IMR-90 (cell line): ENCODE measurements at regions not wholly inside any gene's neighbourhood (a gene's known extent, or its start where the extent isn't known, plus 50 kb on each side); places are given as distances from the start of the nearest gene placed in this dataset.

Experiments
- ATAC-seq: fragments of 200-7000 bp; cut with Tn5 transposase; 2 replicates; pipeline ENCODE4 v1.9.1; 2020; ENCODE audit warnings: low read depth, mild to moderate bottlenecking, moderate library complexity
- BruUV-seq: library from RNA; stranded (reverse); fragments of 400-500 nt; replicated peaks from 2 replicates; lab custom pipeline; 2021; lab: Mats Ljungman, UMichigan
- CTCF ChIA-PET: fragments of 300-600 bp; formaldehyde crosslinking; extraction: SDS; loops from one replicate; lab custom pipeline; 2021; ENCODE audit warnings: antibody characterized with exemption; lab: Yijun Ruan, JAX
- POLR2A ChIA-PET: fragments of 300-600 bp; sonication (Branson Sonifier 250); formaldehyde crosslinking; loops from one replicate; lab custom pipeline; 2022; ENCODE audit warnings: antibody characterized with exemption; ENCODE audit not compliant: unreplicated experiment; lab: Charles Lee
- DNase-seq: peaks from one replicate; pipeline ENCODE4 v3.0.0; 2013
- H2AFZ ChIP-seq: replicated peaks from 2 replicates; pipeline ENCODE3; 2013; ENCODE audit warnings: low read length, mild to moderate bottlenecking; ENCODE audit not compliant: poor library complexity
- H2AK5ac ChIP-seq: 2 replicates; pipeline ENCODE4 v1.6.1; 2013; ENCODE audit warnings: low read depth, low read length, inconsistent platforms
- H2AK9ac ChIP-seq: replicated peaks from 2 replicates; pipeline ENCODE3; 2013; ENCODE audit warnings: mild to moderate bottlenecking, low read depth, low read length, moderate library complexity; ENCODE audit not compliant: poor library complexity
- H2BK120ac ChIP-seq: 2 replicates; pipeline ENCODE4 v1.6.1; 2013; ENCODE audit warnings: low read depth, low read length, inconsistent platforms
- H2BK15ac ChIP-seq: 3 replicates; pipeline ENCODE4 v1.6.1; 2013; ENCODE audit warnings: low read depth, low read length, inconsistent platforms
- H2BK20ac ChIP-seq: 2 replicates; pipeline ENCODE4 v1.6.1; 2013; ENCODE audit warnings: low read depth, mild to moderate bottlenecking, inconsistent platforms, low read length, moderate library complexity
- H2BK5ac ChIP-seq: 2 replicates; pipeline ENCODE4 v1.6.1; 2013; ENCODE audit warnings: mild to moderate bottlenecking, low read depth, low read length, inconsistent platforms; ENCODE audit not compliant: poor library complexity, severe bottlenecking
- H3K14ac ChIP-seq: replicated peaks from 2 replicates; pipeline ENCODE4 v1.6.1; 2013; ENCODE audit warnings: low read depth, low read length, inconsistent platforms
- H3K18ac ChIP-seq: 2 replicates; pipeline ENCODE4 v1.6.1; 2013; ENCODE audit warnings: low read depth, low read length, control low read depth
- H3K23ac ChIP-seq: 2 replicates; pipeline ENCODE4 v1.6.1; 2013; ENCODE audit warnings: low read depth, low read length, inconsistent platforms
- H3K27ac ChIP-seq: 2 replicates; pipeline ENCODE4 v1.5.1; 2013; ENCODE audit warnings: mild to moderate bottlenecking, control low read depth, low read length; ENCODE audit not compliant: insufficient read depth
- H3K27me3 ChIP-seq: 2 replicates; pipeline ENCODE4 v1.6.1; 2013; ENCODE audit warnings: low read length; ENCODE audit not compliant: control insufficient read depth, insufficient read depth
- H3K36me3 ChIP-seq: 2 replicates; pipeline ENCODE4 v1.6.1; 2013; ENCODE audit warnings: low read length, mixed read lengths; ENCODE audit not compliant: control insufficient read depth, insufficient read depth
- H3K4ac ChIP-seq: 2 replicates; pipeline ENCODE4 v1.6.1; 2013; ENCODE audit warnings: low read depth, low read length, inconsistent platforms
- H3K4me1 ChIP-seq: 2 replicates; pipeline ENCODE4 v1.6.1; 2013; ENCODE audit warnings: low read length, mixed read lengths; ENCODE audit not compliant: control insufficient read depth, insufficient read depth
- H3K4me2 ChIP-seq: 2 replicates; pipeline ENCODE4 v1.6.1; 2013; ENCODE audit warnings: low read depth, mild to moderate bottlenecking, control low read depth, low read length, moderate library complexity
- H3K4me3 ChIP-seq: 2 replicates; pipeline ENCODE4 v1.5.1; 2013; ENCODE audit warnings: low read depth, mild to moderate bottlenecking, control low read depth, low read length, moderate library complexity; ENCODE audit not compliant: insufficient read depth
- H3K56ac ChIP-seq: 2 replicates; pipeline ENCODE4 v1.6.1; 2013; ENCODE audit warnings: low read length, inconsistent platforms; ENCODE audit not compliant: insufficient read depth; ENCODE audit errors: extremely low read depth
- H3K79me1 ChIP-seq, 2 experiments: 2 replicates each; pipeline ENCODE4 v1.6.1; 2013; ENCODE audit warnings: low read length in 2 of 2, inconsistent platforms in 1 of 2, low read depth in 1 of 2
- H3K9ac ChIP-seq: 2 replicates; pipeline ENCODE4 v1.6.1; 2013; ENCODE audit warnings: low read depth, low read length, control low read depth
- H3K9me1 ChIP-seq: 2 replicates; pipeline ENCODE4 v1.6.1; 2013; ENCODE audit warnings: low read length, inconsistent platforms; ENCODE audit not compliant: insufficient read depth
- H3K9me3 ChIP-seq: 2 replicates; pipeline ENCODE4 v1.6.1; 2013; ENCODE audit warnings: low read length; ENCODE audit not compliant: control insufficient read depth, insufficient read depth
- H4K20me1 ChIP-seq: 2 replicates; pipeline ENCODE4 v1.6.1; 2013; ENCODE audit warnings: low read length, inconsistent platforms; ENCODE audit not compliant: insufficient read depth
- H4K5ac ChIP-seq: 2 replicates; pipeline ENCODE4 v1.6.1; 2013; ENCODE audit warnings: mild to moderate bottlenecking, low read depth, low read length, control low read depth
- H4K8ac ChIP-seq, 2 experiments: 2 replicates each; pipeline ENCODE4 v1.6.1; 2013; ENCODE audit warnings: low read depth in 2 of 2, low read length in 2 of 2, control low read depth in 1 of 2, inconsistent platforms in 1 of 2
- H4K91ac ChIP-seq: 2 replicates; pipeline ENCODE4 v1.6.1; 2013; ENCODE audit warnings: low read depth, low read length, inconsistent platforms; ENCODE audit not compliant: insufficient read depth
- FOS ChIP-seq: fragments of 150-350 bp; IDR thresholded peaks from 2 replicates; pipeline ENCODE4 v1.6.1; 2016; ENCODE audit warnings: low read depth, low read length
- RCOR1 ChIP-seq: IDR thresholded peaks from 2 replicates; pipeline ENCODE4 v1.6.1; 2012; ENCODE audit warnings: mild to moderate bottlenecking, low read length, improper control_type of control experiment; ENCODE audit not compliant: insufficient replicate concordance
- RFX5 ChIP-seq: IDR thresholded peaks from 2 replicates; pipeline ENCODE4 v1.8.0; 2012; ENCODE audit warnings: low read depth, mild to moderate bottlenecking, low read length, moderate library complexity
- SMC3 ChIP-seq: fragments of 150-350 bp; IDR thresholded peaks from 2 replicates; pipeline ENCODE4 v1.6.1; 2016; ENCODE audit warnings: low read depth, mild to moderate bottlenecking, antibody characterized with exemption, low read length, moderate library complexity
- WGBS, 2 experiments: methylation state at CpG; one replicate each; pipeline versions ENCODE4 v1.1.5 to v1.1.7; 2013; ENCODE audit warnings: missing lambda C conversion rate in 2 of 2; ENCODE audit not compliant: insufficient read length in 1 of 2; ENCODE audit errors: extremely low coverage in 2 of 2; 5-methylcytosine and 5-hydroxymethylcytosine counted together
- dilution Hi-C: fragments of 300-500 bp; cut with HindIII; formaldehyde crosslinking; loops from one replicate; pipeline ENCODE4 v1.14.3; 2018; ENCODE audit warnings: low sequenced_read_pairs; ENCODE audit not compliant: unreplicated experiment
- in situ Hi-C: fragments of 300-500 bp; cut with MboI; formaldehyde crosslinking; loops from 3 replicates; pipeline ENCODE4 v1.14.3; 2019; ENCODE audit warnings: low sequenced_read_pairs, inconsistent platforms, mixed read lengths
- intact Hi-C: fragments of 100-400 bp; cut with micrococcal nuclease; formaldehyde crosslinking; loops from 2 replicates; pipeline ENCODE4 v1.10.0; 2022

DNA sequence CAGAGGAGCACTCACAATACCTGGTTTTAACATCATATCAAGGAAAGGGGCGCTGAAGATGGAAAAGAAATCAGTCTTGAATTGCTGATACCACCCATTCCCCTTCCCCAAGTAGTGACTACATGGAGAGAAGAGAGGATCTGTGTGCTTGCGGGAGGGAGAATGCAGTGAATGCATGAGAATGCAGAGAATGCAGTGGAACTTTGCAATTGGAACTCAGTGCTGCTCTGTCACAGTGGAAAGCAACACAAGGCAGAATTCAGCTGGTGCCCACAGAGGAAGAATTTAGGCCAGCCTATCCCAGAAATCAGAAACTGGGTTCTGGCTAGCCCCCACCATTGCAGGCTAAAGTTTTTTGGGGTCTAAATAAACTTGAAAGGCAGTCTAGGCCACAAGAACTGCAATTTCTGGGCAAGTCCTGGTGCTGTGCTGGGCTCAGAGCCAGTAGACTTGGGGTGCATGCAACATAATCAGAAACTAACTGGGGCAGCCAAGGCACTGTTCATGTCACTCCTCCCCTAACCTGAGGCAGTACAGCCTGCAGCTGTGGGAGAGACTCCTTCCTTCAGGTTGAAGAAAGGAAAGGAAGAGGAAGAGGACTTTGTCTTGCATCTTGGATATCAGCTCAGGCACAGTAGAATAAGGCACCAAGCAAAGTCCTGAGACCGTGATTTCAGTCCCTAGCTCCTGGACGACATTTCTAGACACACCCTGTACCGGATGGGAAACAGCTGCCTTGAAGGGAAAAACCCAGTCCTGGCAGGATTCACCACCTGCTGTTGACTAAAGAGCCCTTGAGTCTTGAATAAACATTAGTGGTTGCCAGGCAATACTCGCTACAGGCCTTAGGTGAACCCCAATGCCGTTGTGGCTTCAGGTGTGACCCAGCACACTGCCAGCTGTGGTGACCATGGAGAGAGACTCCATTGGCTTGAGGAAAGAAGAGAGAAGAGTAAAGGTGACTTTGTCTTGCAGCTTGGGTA lies 329.3 kb downstream of the TBL1XR1 start (continued):
- no peak for TF ChIP-seq RCOR1

DNA sequence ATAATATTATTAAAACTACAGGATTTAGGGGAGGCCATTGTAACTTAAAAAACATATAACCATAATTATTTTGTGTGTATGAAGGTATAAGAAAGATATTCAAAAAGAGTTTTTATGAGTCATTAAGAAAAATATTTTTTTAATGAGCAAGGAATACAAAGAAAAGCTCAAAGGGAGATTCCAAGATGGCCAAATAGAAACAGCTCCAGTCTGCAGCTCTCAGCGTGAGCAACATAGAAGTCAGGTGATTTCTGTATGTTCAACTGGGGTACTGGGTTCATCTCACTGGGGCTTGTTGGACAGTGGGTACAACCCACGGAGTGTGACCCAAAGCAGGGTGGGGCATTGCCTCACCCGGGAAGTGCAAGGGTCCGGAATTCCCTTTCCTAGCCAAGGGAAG lies 336.1 kb downstream of the TBL1XR1 start:
- H3K4me1 ChIP-seq, result no peaks in the 10 kb centered on the region
- H2BK20ac ChIP-seq, result no peak overlapping the region
- H3K9ac ChIP-seq, result no peak overlapping the region
- ChIA-PET CTCF (interaction anchor here (0.7 kb wide), 1 partner anchor 14 kb away, joined by 3 read pairs; no protein-coding TSS in a partner anchor), POLR2A (no interaction called here)
- no peaks in the 10 kb centered on the region for H3K79me1 ChIP-seq
- no peak overlapping the region for H3K4ac ChIP-seq
- BruUV-seq, result no TSS peak
- H3K23ac ChIP-seq, result no peak overlapping the region
- WGBS, 2 experiments, result no CpG with 5 or more reads among the region's 4 CpGs
- no peak overlapping the region for H2BK5ac ChIP-seq
- no peak overlapping the region for H2BK120ac ChIP-seq
- DNase-seq (peak; percentile 4), ATAC-seq (no peak)
- no peaks in the 10 kb centered on the region for H3K9me1 ChIP-seq
- H2AK5ac ChIP-seq, result no peak overlapping the region
- H3K4me3 ChIP-seq, result no peak overlapping the region
- no peak for TF ChIP-seq RFX5
- TF ChIP-seq FOS, result no peak
- TF ChIP-seq RCOR1, result no peak
- no peak for TF ChIP-seq SMC3
- dilution Hi-C loops, result no loop called here
- H4K8ac ChIP-seq, result no peak overlapping the region
- no peak overlapping the region for H3K27ac ChIP-seq
- no peak overlapping the region for H3K4me2 ChIP-seq
- intact Hi-C loops, result no loop called here
- no peaks in the 10 kb centered on the region for H3K27me3 ChIP-seq
- H3K18ac ChIP-seq, result no peak overlapping the region
- no peak overlapping the region for H3K14ac ChIP-seq
- no peak overlapping the region for H2AK9ac ChIP-seq
- H2AFZ ChIP-seq, result no peak overlapping the region
- no peak overlapping the region for H3K56ac ChIP-seq
- no peaks in the 10 kb centered on the region for H3K9me3 ChIP-seq
- no peak overlapping the region for H2BK15ac ChIP-seq
- in situ Hi-C loops, result no loop called here
- no peak overlapping the region for H4K91ac ChIP-seq
- H4K5ac ChIP-seq, result no peak overlapping the region
- no peaks in the 10 kb centered on the region for H4K20me1 ChIP-seq
- H3K36me3 ChIP-seq, result no peaks in the 10 kb centered on the region
